HEK293 (cell line): ENCODE measurements at regions not wholly inside any gene's neighbourhood (a gene's known extent, or its start where the extent isn't known, plus 50 kb on each side); places are given as distances from the start of the nearest gene placed in this dataset.
"Not testable (repeated sequence)": the region's sequence is repeated elsewhere in the genome, so short reads cannot be mapped to it uniquely, and the experiment has no call there.

Experiments
- CTCF ChIA-PET: fragments of 350-600 bp; formaldehyde crosslinking; extraction: SDS; loops from one replicate; lab custom pipeline; 2021; ENCODE audit warnings: antibody characterized with exemption; lab: Yijun Ruan, JAX
- POLR2A ChIA-PET: fragments of 300-600 bp; formaldehyde crosslinking; extraction: SDS; loops from one replicate; lab custom pipeline; 2020; ENCODE audit warnings: antibody characterized with exemption, inconsistent platforms; lab: Yijun Ruan, JAX
- H3K27ac ChIP-seq: fragments of 200-500 bp; sonication (Bioruptor generic); 2 replicates; pipeline ENCODE4 v1.5.1; 2014; ENCODE audit warnings: low read depth, low read length, control low read depth, inconsistent platforms; ENCODE audit errors: extremely low read depth
- H3K36me3 ChIP-seq, 2 experiments: fragments of 200-500 bp in 1 of 2; sonication (Bioruptor generic) in 1 of 2; 1 replicate in 1 of 2; 2 replicates in 1 of 2; pipeline ENCODE4 v1.5.1; 2014 to 2017; ENCODE audit warnings: inconsistent platforms in 2 of 2, low read length in 2 of 2; ENCODE audit not compliant: control insufficient read depth in 2 of 2, insufficient read depth in 1 of 2
- H3K4me1 ChIP-seq: fragments of 200-500 bp; sonication (Bioruptor generic); 2 replicates; pipeline ENCODE4 v1.5.1; 2014; ENCODE audit warnings: mild to moderate bottlenecking, low read length, inconsistent platforms; ENCODE audit not compliant: control insufficient read depth, insufficient read depth
- H3K4me3 ChIP-seq: 2 replicates; pipeline ENCODE4 v1.5.1; 2011; ENCODE audit warnings: low read depth, mild to moderate bottlenecking, control low read depth, low read length, moderate library complexity
- H3K9me3 ChIP-seq: fragments of 200-500 bp; sonication (Bioruptor generic); 2 replicates; pipeline ENCODE4 v1.5.1; 2014; ENCODE audit warnings: low read depth, low read length, inconsistent platforms; ENCODE audit not compliant: control insufficient read depth, insufficient read depth
- ZNF654 ChIP-seq: fragments of 450-650 bp; formaldehyde crosslinking; IDR thresholded peaks from 2 replicates; pipeline ENCODE4 v1.5.1; 2016; ENCODE audit warnings: low read depth, missing biosample characterization, missing genetic modification characterization

DNA sequence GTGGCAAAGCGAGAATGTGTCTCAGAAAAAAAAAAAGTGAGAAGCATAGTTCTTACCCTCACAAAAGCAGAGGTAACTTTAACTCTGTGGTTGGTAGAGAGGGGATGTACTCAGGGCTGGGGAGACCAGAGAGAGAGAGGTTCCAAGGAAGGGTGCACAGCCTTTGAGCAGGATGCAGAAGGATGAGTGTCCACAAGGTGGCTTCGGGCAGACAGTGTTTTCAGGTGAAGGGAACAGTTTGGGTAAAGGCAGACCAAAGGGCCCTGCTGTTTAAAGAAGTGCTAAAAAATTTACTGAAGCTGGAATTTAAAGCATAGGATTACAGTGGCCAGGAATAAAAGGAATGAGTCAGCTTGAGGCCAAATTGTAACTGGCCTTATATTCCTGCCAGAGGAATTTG lies 2240.6 kb downstream of the EPHA3 start:
- H3K9me3 ChIP-seq, CTCF ChIA-PET, H3K4me3 ChIP-seq, POLR2A ChIA-PET, H3K27ac ChIP-seq, H3K4me1 ChIP-seq, H3K36me3 ChIP-seq: not testable (repeated sequence)

DNA sequence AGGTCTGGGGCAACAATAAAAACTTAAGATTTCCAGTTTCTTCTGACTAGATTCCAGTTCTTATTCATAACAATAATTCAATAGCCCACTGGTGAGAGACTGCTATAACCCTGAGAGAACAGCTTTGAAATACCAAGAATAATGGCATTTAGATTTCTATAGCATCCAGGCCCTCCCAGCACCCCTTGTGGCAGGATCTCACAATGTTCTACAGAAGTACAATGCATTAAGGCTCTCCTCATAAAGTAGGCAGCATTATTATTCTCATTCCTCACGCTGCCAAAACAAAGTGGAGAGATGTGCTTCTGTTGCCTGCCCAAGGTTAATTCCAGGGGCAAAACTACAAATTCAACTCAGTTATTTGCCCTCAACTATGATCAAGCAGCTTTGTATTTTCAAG lies 2241.7 kb downstream of the EPHA3 start:
- H3K27ac ChIP-seq, H3K4me3 ChIP-seq, H3K9me3 ChIP-seq, H3K36me3 ChIP-seq, POLR2A ChIA-PET, H3K4me1 ChIP-seq, CTCF ChIA-PET: not testable (repeated sequence)

DNA sequence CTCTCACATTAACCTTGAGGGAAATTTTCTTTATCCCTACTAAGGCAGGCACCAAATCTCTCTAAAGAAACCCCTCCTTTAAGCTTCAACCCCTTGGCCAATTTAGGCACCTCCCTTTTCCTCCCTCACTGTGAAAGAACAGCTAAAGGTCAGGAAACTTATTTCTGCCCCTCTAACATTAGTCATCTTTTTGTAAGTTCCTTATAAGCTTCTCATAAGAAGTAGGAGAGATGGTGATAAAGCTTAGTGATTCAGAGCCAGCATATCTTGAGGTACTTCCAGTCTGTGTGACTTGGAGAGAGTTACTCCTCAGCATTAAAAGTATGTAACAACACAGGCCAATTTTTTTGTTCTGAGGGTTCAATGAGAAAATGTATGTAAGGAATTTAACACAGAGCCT lies 2244.7 kb downstream of the EPHA3 start:
- CTCF ChIA-PET, POLR2A ChIA-PET, H3K4me1 ChIP-seq, H3K9me3 ChIP-seq, H3K4me3 ChIP-seq, H3K27ac ChIP-seq, H3K36me3 ChIP-seq: not testable (repeated sequence)

DNA sequence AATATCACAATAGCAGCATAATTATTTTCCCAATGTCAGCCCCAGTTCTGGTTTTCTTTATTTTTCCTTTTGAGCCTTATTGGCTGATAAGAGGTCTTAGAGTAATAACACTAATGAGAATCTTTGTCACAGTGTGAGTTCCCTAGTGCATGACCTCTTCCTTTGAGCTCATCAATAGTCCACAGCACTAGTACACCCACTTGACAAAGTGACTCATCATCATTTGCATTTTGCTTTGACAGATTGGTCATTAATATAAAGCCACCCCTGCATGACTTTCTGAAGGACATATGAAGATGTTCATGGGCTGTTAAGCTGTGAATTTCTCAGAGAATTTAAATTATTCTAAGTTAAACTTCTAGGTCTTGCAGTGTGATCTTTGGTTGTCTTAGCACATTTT lies 2251.9 kb downstream of the EPHA3 start:
- H3K27ac ChIP-seq, H3K4me1 ChIP-seq, CTCF ChIA-PET, POLR2A ChIA-PET, H3K4me3 ChIP-seq, H3K9me3 ChIP-seq, H3K36me3 ChIP-seq: not testable (repeated sequence)

DNA sequence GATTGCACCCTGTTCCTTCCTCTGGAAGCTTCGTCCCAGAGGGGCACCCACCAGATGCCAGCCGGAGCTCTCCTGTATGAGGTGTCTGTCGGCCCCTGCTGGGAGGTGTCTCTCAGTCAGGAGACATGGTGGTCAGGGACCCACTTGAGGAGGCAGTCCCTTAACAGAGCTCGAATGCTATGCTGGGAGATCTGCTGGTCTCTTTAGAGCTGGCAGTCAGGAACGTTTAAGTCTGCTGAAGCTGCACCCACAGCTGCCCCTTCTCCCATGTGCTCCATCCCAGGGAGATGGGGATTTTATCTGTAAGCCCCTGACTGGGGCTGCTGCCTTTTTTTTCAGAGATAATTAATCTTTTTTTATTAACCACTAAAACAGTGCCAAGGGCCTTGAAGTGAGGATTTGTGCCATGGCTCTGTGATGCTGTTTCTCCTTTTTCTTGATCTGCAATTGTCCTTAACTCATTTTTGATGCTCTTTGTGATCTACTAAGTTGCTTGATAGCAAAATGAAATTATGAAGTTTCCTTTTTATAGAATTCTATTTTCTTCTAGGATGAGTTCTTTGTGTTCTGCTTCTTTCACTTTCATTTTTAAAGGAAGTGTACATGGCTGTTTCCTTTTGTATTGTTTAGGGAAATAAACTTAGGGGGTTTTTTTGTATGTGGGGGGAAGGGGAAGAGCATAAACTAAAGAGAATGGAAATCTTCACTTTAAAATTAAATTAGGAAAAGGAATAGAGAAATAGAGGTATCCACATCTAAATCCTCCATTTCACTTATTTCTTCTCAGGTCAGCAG lies 2275.9 kb downstream of the EPHA3 start:
- H3K27ac ChIP-seq, POLR2A ChIA-PET, H3K4me3 ChIP-seq, H3K4me1 ChIP-seq, CTCF ChIA-PET, H3K36me3 ChIP-seq, H3K9me3 ChIP-seq: not testable (repeated sequence)

DNA sequence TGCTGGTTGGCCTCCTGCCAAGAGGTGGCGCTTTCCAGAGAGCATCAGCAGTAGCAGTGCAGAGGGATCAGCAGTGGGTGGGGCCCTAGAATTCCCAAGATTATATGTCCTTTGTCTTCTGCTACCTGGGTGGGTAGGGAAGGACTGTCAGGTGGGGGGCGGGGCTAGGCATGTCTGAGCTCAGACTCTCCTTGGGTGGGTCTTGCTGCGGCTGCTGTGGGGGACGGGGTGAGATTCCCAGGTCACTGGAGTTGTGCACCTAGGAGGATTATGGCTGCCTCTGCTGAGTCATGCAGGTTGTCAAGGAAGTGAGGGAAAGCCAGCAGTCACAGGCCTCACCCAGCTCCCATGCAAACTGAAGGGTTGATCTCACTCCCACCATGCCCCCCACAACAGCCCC lies 2296.5 kb downstream of the EPHA3 start:
- H3K4me1 ChIP-seq, H3K36me3 ChIP-seq, POLR2A ChIA-PET, H3K27ac ChIP-seq, H3K4me3 ChIP-seq, H3K9me3 ChIP-seq, CTCF ChIA-PET: not testable (repeated sequence)

DNA sequence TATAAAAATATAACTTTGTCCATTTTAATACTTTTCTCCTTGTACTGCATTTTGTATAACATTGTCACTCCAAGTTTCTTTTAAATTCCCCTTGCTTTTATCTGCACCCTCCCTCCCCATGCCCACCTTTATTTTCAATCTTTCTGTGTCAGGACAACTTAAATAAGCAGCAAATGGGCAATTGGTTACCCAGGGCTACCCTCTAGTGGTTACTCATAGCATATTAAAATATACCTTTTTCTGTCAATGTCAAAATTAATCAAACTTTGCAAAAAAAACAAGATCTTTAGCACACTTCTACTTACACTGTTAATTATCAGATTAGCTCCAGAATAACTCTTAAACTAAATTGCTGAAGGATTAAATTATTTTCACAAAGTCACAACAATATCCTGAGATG lies 2334.6 kb downstream of the EPHA3 start:
- CTCF ChIA-PET, POLR2A ChIA-PET, H3K9me3 ChIP-seq, H3K4me1 ChIP-seq, H3K36me3 ChIP-seq, H3K27ac ChIP-seq, H3K4me3 ChIP-seq: not testable (repeated sequence)
- TF ChIP-seq ZNF654: peak; percentile 35

DNA sequence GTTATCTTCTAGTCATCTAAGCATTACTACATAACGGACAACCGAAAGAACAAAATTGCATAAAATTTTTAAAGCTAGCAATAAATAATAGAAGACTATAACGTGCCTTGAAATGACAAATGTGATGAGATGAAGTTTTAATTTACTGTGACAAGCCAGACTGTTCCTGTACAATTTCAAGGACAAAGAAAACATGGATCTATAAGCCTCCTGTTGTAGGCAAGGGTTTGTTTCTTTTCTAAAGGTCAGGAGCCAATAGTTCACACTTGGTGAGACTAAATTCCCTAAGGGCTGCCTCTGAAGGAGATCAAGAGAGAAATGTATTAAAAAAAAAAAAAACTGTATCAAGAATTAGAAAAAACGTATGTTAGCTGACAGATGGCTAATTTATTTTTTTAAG lies 2335.1 kb downstream of the EPHA3 start:
- CTCF ChIA-PET: not testable (repeated sequence)

DNA sequence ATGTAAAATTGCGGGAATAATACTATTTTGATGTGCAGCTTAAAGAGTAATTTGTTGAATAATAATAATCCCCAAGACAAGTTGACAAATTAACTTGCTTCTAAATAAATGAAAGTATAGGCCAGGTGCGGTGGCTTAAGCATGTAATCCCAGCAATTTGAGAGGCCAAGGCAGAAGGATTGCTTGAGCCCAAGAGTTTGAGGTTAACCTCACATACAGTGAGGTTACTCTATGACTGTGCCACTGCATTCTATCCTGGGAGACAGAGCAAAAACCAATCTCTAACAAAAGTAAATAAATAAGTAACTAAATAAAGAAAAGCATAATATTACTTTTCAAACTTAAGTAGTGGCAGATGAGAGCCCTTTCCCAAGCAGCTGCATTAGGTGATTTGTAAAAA lies 2341.0 kb downstream of the EPHA3 start:
- H3K27ac ChIP-seq, H3K36me3 ChIP-seq, H3K4me3 ChIP-seq, H3K9me3 ChIP-seq, POLR2A ChIA-PET, H3K4me1 ChIP-seq, CTCF ChIA-PET: not testable (repeated sequence)

More for the DNA sequence above, 2335.1 kb downstream of the EPHA3 start:
- H3K27ac ChIP-seq, H3K36me3 ChIP-seq, H3K9me3 ChIP-seq, H3K4me3 ChIP-seq, POLR2A ChIA-PET, H3K4me1 ChIP-seq: not testable (repeated sequence)

DNA sequence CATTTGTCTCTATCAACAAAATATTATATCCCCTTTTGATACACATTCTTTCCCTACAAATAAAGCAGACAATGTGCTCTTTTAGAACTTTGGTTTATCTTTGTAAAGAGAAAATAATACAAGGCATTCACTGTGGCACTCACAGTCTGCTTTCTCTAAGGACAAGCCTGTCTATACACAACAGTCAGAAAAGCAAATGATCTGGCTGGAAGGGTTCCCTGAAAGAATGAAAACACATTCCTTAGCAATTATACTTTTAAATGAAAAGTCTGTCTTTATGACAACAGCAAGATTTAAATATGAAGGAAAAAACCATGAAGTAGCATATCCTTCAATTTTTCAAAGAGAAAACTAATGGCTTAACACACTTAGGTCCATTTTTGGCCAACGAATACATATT lies 2359.1 kb downstream of the EPHA3 start:
- H3K36me3 ChIP-seq, CTCF ChIA-PET, H3K27ac ChIP-seq, H3K4me3 ChIP-seq, POLR2A ChIA-PET, H3K9me3 ChIP-seq, H3K4me1 ChIP-seq: not testable (repeated sequence)

DNA sequence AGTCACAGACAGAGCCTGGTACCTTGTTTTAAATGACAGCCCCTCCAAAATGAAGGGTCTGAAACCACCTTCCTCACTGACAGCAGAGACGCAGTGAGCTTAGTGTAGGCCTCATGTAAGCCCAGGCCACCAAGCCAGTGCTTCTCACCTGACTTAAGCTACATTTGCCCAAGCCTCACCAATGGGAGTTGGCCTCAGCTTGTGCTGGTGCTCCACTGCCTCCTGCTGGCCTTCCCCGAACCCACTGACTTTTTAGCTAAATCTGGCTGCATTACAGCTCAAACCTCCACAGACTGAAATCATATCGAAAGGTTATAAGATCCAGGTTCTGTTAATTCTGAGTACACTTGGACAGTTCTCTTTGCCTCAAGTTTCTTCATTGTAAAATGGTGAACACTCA lies 2361.8 kb downstream of the EPHA3 start:
- H3K4me1 ChIP-seq, H3K9me3 ChIP-seq, H3K4me3 ChIP-seq, CTCF ChIA-PET, H3K27ac ChIP-seq, H3K36me3 ChIP-seq: not testable (repeated sequence)
- POLR2A ChIA-PET: interaction anchor here (0.6 kb wide), 1 partner anchor 1347 kb away, joined by 3 read pairs; no protein-coding TSS in a partner anchor
